AG04450 (cell line): ENCODE measurements at regions not wholly inside any gene's neighbourhood (a gene's known extent, or its start where the extent isn't known, plus 50 kb on each side); places are given as distances from the start of the nearest gene placed in this dataset.

Experiments used
- CTCF ChIA-PET: fragments of 300-600, 350-600 bp; formaldehyde crosslinking; extraction: SDS; loops from one replicate; lab custom pipeline; 2022; ENCODE audit warnings: antibody characterized with exemption, inconsistent platforms; lab: Charles Lee
- POLR2A ChIA-PET: fragments of 350-600 bp; formaldehyde crosslinking; extraction: SDS; loops from one replicate; lab custom pipeline; 2021; ENCODE audit warnings: antibody characterized with exemption, inconsistent platforms; lab: Yijun Ruan, JAX
- DNase-seq: peaks from one replicate; pipeline ENCODE4 v3.0.0-alpha.2; 2011; ENCODE audit warnings: low read depth, low spot score
- H3K27ac ChIP-seq: one replicate; pipeline ENCODE4 v1.5.1; 2012; ENCODE audit warnings: low read depth, low read length, control low read depth
- H3K27me3 ChIP-seq: one replicate; pipeline ENCODE4 v1.6.0; 2012; ENCODE audit warnings: low read length; ENCODE audit not compliant: control insufficient read depth, insufficient read depth
- H3K4me3 ChIP-seq: 2 replicates; pipeline ENCODE4 v1.5.1; 2011; ENCODE audit warnings: mild to moderate bottlenecking, low read depth, low read length, control low read depth
- H3K9me3 ChIP-seq: 2 replicates; pipeline ENCODE4 v1.5.1; 2012; ENCODE audit warnings: low read length; ENCODE audit not compliant: control insufficient read depth, insufficient read depth
- TF ChIP-seq, protein P1 (sequence below): IDR thresholded peaks from 2 replicates; pipeline ENCODE4 v1.5.1; 2011; ENCODE audit warnings: low read depth, low read length, control low read depth, inconsistent platforms

GRCh38 chr7:83796760-83797159 is 147.8 kb upstream of the SEMA3E start:
- H3K9me3 ChIP-seq: no peaks in the 10 kb centered on the region
- no peaks in the 10 kb centered on the region for H3K27me3 ChIP-seq
- no peak for DNase-seq
- CTCF ChIA-PET: no interaction called here
- TF ChIP-seq, protein P1, sequence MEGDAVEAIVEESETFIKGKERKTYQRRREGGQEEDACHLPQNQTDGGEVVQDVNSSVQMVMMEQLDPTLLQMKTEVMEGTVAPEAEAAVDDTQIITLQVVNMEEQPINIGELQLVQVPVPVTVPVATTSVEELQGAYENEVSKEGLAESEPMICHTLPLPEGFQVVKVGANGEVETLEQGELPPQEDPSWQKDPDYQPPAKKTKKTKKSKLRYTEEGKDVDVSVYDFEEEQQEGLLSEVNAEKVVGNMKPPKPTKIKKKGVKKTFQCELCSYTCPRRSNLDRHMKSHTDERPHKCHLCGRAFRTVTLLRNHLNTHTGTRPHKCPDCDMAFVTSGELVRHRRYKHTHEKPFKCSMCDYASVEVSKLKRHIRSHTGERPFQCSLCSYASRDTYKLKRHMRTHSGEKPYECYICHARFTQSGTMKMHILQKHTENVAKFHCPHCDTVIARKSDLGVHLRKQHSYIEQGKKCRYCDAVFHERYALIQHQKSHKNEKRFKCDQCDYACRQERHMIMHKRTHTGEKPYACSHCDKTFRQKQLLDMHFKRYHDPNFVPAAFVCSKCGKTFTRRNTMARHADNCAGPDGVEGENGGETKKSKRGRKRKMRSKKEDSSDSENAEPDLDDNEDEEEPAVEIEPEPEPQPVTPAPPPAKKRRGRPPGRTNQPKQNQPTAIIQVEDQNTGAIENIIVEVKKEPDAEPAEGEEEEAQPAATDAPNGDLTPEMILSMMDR: no peak
- H3K4me3 ChIP-seq: no peak overlapping the region
- POLR2A ChIA-PET: no interaction called here
- H3K27ac ChIP-seq: no peak overlapping the region

DNA sequence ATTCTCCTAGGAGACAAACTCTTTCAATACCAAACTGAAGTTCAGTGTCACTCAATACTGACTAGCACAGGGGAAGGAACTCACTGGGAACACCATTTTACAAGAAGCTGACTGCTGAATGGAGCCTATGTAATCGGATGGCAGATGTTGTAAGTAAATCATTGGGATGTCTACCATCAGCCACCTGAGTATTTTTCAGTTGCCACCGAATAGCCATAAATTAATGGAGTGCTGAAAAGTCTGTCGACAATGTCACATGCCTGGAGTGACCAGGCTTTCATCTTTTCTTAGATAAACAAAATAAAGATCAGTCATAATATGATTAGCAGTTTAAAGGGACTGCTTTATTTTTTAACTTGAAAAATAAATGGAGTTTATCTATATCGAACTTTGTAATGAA is 145.9 kb upstream of the SEMA3E start:
- H3K27ac ChIP-seq: no peak overlapping the region
- TF ChIP-seq, protein P1: no peak
- ChIA-PET CTCF (no interaction called here), POLR2A (no interaction called here)
- no peaks in the 10 kb centered on the region for H3K9me3 ChIP-seq
- H3K27me3 ChIP-seq: no peaks in the 10 kb centered on the region
- DNase-seq: no peak
- H3K4me3 ChIP-seq: no peak overlapping the region

GRCh38 chr7:83793558-83793957 is 144.6 kb upstream of the SEMA3E start:
- Histone ChIP-seq H3K4me3 (no peak overlapping the region), H3K27ac (no peak overlapping the region), H3K9me3 (no peaks in the 10 kb centered on the region), H3K27me3 (no peaks in the 10 kb centered on the region)
- TF ChIP-seq, protein P1: no peak
- POLR2A ChIA-PET: no interaction called here
- CTCF ChIA-PET: no interaction called here
- no peak for DNase-seq

GRCh38 chr7:83791737-83792136 is 142.8 kb upstream of the SEMA3E start:
- Histone ChIP-seq H3K4me3 (no peak overlapping the region), H3K27me3 (no peaks in the 10 kb centered on the region), H3K27ac (no peak overlapping the region), H3K9me3 (no peaks in the 10 kb centered on the region)
- no peak for DNase-seq
- TF ChIP-seq, protein P1: no peak
- ChIA-PET CTCF (no interaction called here), POLR2A (no interaction called here)

DNA sequence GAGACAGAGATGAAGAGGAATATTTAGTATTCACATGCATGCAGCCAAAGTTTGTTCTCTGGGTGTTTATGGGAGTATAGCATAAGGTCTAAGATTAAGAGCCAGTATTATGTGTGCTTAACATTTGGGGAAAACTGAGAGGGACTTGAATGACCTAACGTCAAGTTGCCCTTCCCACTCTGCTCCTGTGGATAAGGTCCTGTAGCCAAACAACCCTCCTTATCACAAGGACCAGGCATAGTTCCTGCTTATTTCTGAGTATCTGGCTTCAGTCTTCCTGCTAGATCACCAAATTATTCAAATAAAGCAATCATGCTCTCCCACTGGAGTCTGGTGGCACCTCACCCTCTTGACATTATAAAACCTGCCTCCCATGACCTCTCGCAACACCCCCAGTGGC is 137.9 kb upstream of the SEMA3E start:
- Histone ChIP-seq H3K4me3 (no peak overlapping the region), H3K9me3 (no peaks in the 10 kb centered on the region), H3K27me3 (no peaks in the 10 kb centered on the region), H3K27ac (no peak overlapping the region)
- no peak for DNase-seq
- TF ChIP-seq, protein P1: no peak
- POLR2A ChIA-PET: no interaction called here
- CTCF ChIA-PET: no interaction called here
